ENCODE measurements at regions not wholly inside any gene's neighbourhood (a gene's known extent, or its start where the extent isn't known, plus 50 kb on each side); places are given as distances from the start of the nearest gene placed in this dataset.

DNA sequence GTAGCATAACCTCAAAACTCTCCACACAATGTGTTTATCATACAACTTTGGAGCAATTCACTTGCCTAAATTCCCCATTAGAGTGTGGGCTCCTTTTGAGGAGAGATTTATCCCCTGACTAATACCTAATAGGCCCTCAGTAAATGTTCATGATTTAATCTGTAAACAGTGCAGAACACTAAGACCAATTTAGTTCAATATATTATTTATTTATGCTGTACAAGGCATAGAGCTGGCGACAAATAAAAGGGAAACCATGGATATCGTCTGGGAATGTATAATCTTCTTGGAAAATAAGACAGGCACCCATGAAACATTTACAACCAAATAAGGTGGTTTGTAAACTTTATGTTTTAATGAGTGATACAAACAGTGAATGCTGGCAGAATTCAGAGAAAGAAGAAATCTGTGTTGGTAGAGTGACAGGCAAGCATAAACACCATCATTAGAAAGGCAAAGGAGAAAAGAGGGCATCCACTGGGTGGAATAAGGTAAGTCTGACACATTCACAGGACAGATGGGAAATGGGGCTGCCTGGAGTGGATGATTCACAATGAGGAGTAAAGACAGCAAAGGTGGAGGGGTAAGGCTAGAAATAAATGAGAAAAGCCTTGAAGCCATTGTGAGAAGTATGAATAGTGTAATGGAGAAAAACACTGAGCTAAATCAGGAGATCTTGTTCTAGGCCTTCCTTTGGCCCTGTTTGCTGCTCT is 106.1 kb upstream of the MIR17HG start:
- no peak overlapping the region for H3K4me3 ChIP-seq
- intact Hi-C loops (cut with DNase I; ENCODE audit: low total_unique reads): no loop called here
- no peak for DNase-seq (ENCODE audit: low spot score in 2 of 2)
- no peak overlapping the region for H3K27ac ChIP-seq
- no peaks in the 10 kb centered on the region for H3K27me3 ChIP-seq
- TF ChIP-seq CTCF (IDR thresholded peaks at IDR 0.05) (no peak), POLR2AphosphoS5 (IDR thresholded peaks at IDR 0.05) (no peak), POLR2A (IDR thresholded peaks at IDR 0.05) (no peak)
- H3K9me3 ChIP-seq: no peaks in the 10 kb centered on the region
- no peaks in the 10 kb centered on the region for H3K36me3 ChIP-seq
- H3K4me1 ChIP-seq: no peaks in the 10 kb centered on the region

GRCh38 chr13:91242652-91243051 is 104.8 kb upstream of the MIR17HG start:
- H3K36me3 ChIP-seq: no peaks in the 10 kb centered on the region
- no peaks in the 10 kb centered on the region for H3K9me3 ChIP-seq
- no peaks in the 10 kb centered on the region for H3K27me3 ChIP-seq
- intact Hi-C loops (cut with DNase I; ENCODE audit: low total_unique reads): no loop called here
- no peak for DNase-seq (ENCODE audit: low spot score in 2 of 2)
- no peak overlapping the region for H3K4me3 ChIP-seq
- TF ChIP-seq POLR2A (IDR thresholded peaks at IDR 0.05) (no peak), CTCF (IDR thresholded peaks at IDR 0.05) (no peak), POLR2AphosphoS5 (IDR thresholded peaks at IDR 0.05) (no peak)
- no peaks in the 10 kb centered on the region for H3K4me1 ChIP-seq
- no peak overlapping the region for H3K27ac ChIP-seq

DNA sequence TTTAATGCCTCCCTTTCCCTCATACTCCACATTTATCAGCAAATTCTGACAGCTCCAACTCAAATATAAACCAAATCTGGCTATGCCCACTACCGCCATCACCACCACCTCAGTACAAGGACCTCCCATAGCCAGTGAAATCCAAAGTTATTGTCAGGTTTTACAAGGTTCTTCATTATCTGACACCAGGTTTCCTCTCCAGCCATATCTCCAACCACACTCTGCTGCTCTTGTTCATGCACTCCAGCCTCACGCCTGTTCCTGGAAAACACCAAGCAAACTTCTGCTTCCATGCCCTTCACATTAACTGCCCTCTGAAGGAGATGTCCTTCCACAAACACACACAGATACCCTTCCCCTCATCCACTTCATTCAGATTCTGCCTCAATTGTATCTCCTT is 102.2 kb upstream of the MIR17HG start:
- no peak for DNase-seq (ENCODE audit: low spot score in 2 of 2)
- no peak overlapping the region for H3K27ac ChIP-seq
- TF ChIP-seq POLR2AphosphoS5 (IDR thresholded peaks at IDR 0.05) (no peak), CTCF (IDR thresholded peaks at IDR 0.05) (no peak), POLR2A (IDR thresholded peaks at IDR 0.05) (no peak)
- no peaks in the 10 kb centered on the region for H3K4me1 ChIP-seq
- no peaks in the 10 kb centered on the region for H3K36me3 ChIP-seq
- intact Hi-C loops (cut with DNase I; ENCODE audit: low total_unique reads): no loop called here
- H3K4me3 ChIP-seq: no peak overlapping the region
- H3K9me3 ChIP-seq: no peaks in the 10 kb centered on the region
- no peaks in the 10 kb centered on the region for H3K27me3 ChIP-seq

DNA sequence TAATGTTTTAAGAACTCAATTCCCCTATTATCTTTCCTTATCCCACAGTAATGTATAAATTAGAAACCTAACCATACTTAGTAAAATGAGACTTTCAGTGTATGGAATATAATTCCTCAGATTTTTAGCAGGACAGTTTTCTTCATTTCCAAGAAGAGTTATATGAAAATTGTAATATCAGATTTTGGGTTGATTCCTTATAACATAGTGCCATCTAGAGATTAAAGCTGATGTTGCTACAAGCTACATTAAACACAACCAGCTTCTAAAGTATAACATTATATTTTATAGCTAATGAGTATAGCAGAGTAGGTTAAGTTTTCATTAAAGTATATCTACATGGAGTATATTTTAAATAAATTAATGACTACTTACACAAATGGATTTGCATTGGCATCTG is 99.7 kb upstream of the MIR17HG start:
- intact Hi-C loops (cut with DNase I; ENCODE audit: low total_unique reads): no loop called here
- H3K4me1 ChIP-seq: no peaks in the 10 kb centered on the region
- H3K27me3 ChIP-seq: no peaks in the 10 kb centered on the region
- no peak overlapping the region for H3K4me3 ChIP-seq
- H3K27ac ChIP-seq: no peak overlapping the region
- no peaks in the 10 kb centered on the region for H3K9me3 ChIP-seq
- no peak for DNase-seq (ENCODE audit: low spot score in 2 of 2)
- H3K36me3 ChIP-seq: no peaks in the 10 kb centered on the region
- TF ChIP-seq CTCF (IDR thresholded peaks at IDR 0.05) (peak in 1 of 3 donors; percentile 29), POLR2AphosphoS5 (IDR thresholded peaks at IDR 0.05) (no peak)

DNA sequence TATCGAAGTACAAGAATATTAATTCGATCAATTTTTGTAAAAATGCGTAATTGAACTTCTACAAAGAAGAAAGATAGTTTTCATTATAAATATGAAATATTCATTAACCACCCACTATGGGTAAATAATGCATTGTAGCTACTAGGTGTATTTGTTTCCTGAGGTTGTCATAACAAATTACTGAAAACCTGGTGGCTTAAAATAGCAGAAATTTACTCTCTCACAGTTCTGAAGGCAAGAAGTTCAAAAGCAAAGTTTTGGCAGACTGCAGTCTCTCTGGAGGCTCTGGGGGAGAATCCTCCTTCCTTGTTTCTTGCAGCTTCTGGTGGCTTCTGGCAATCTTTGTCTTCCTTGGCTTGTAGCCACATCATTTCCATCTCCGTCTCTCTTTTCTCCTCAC is 99.2 kb upstream of the MIR17HG start:
- TF ChIP-seq POLR2A (IDR thresholded peaks at IDR 0.05) (no peak), POLR2AphosphoS5 (IDR thresholded peaks at IDR 0.05) (no peak)
- no peaks in the 10 kb centered on the region for H3K9me3 ChIP-seq
- no peaks in the 10 kb centered on the region for H3K4me1 ChIP-seq
- H3K4me3 ChIP-seq: no peak overlapping the region
- no peak for DNase-seq (ENCODE audit: low spot score in 2 of 2)
- no peaks in the 10 kb centered on the region for H3K27me3 ChIP-seq
- no peak overlapping the region for H3K27ac ChIP-seq
- intact Hi-C loops (cut with DNase I; ENCODE audit: low total_unique reads): no loop called here
- H3K36me3 ChIP-seq: no peaks in the 10 kb centered on the region

GRCh38 chr13:91249370-91249769 is 98.1 kb upstream of the MIR17HG start:
- intact Hi-C loops (cut with DNase I; ENCODE audit: low total_unique reads): no loop called here
- Histone ChIP-seq H3K27me3 (no peaks in the 10 kb centered on the region), H3K4me1 (no peaks in the 10 kb centered on the region), H3K9me3 (no peaks in the 10 kb centered on the region), H3K27ac (no peak overlapping the region), H3K36me3 (no peaks in the 10 kb centered on the region), H3K4me3 (no peak overlapping the region)
- no peak for TF ChIP-seq POLR2AphosphoS5 (IDR thresholded peaks at IDR 0.05)
- TF ChIP-seq POLR2A (IDR thresholded peaks at IDR 0.05): no peak
- no peak for TF ChIP-seq CTCF (IDR thresholded peaks at IDR 0.05)
- no peak for DNase-seq (ENCODE audit: low spot score in 2 of 2)
